MCF 10A (cell line): ENCODE measurements at regions not wholly inside any gene's neighbourhood (a gene's known extent, or its start where the extent isn't known, plus 50 kb on each side); places are given as distances from the start of the nearest gene placed in this dataset.

Experiments
- BruUV-seq: library from RNA; stranded (reverse); fragments of 400-500 nt; replicated peaks from 2 replicates; lab custom pipeline; 2021; lab: Mats Ljungman, UMichigan
- CTCF ChIA-PET: fragments of 300-600 bp; sonication (Branson Sonifier 250); formaldehyde crosslinking; extraction: SDS; loops from one replicate; lab custom pipeline; 2021; ENCODE audit warnings: antibody characterized with exemption, inconsistent platforms; lab: Yijun Ruan, JAX
- POLR2A ChIA-PET: fragments of 300-600, 350-650 bp; sonication (Branson Sonifier 250); formaldehyde crosslinking; extraction: SDS; loops from one replicate; lab custom pipeline; 2020; ENCODE audit warnings: antibody characterized with exemption, inconsistent platforms; lab: Yijun Ruan, JAX
- DNase-seq: peaks from one replicate; pipeline ENCODE4 v3.0.0-alpha.2; 2018; ENCODE audit not compliant: unreplicated experiment
- H3K27ac Mint-ChIP-seq: one replicate; pipeline ENCODE4 v1.8.0; 2022; ENCODE audit warnings: mild to moderate bottlenecking, low read depth, mixed read lengths; ENCODE audit not compliant: unreplicated experiment
- H3K27me3 Mint-ChIP-seq: one replicate; pipeline ENCODE4 v1.8.0; 2022; ENCODE audit warnings: mixed read lengths; ENCODE audit not compliant: insufficient read depth, unreplicated experiment
- H3K36me3 Mint-ChIP-seq: one replicate; pipeline ENCODE4 v1.8.0; 2022; ENCODE audit warnings: mild to moderate bottlenecking, moderate library complexity, mixed read lengths; ENCODE audit not compliant: insufficient read depth, unreplicated experiment
- H3K4me1 Mint-ChIP-seq: one replicate; pipeline ENCODE4 v1.8.0; 2022; ENCODE audit warnings: mixed read lengths; ENCODE audit not compliant: insufficient read depth, unreplicated experiment
- H3K4me3 Mint-ChIP-seq: one replicate; pipeline ENCODE4 v1.8.0; 2022; ENCODE audit warnings: mild to moderate bottlenecking, moderate library complexity, mixed read lengths; ENCODE audit not compliant: unreplicated experiment
- H3K9me3 Mint-ChIP-seq: one replicate; pipeline ENCODE4 v1.8.0; 2022; ENCODE audit warnings: mixed read lengths; ENCODE audit not compliant: unreplicated experiment
- CTCF ChIP-seq: fragments of 200-600 bp; IDR thresholded peaks from one replicate; pipeline ENCODE4 v1.8.0; 2022; ENCODE audit warnings: antibody characterized with exemption, mild to moderate bottlenecking; ENCODE audit not compliant: unreplicated experiment
- intact Hi-C: fragments of 100-400 bp; cut with micrococcal nuclease; formaldehyde crosslinking; loops from 2 replicates; pipeline ENCODE4 v1.14.1; 2022

GRCh38 chr11:104523611-104524010, 359.7 kb upstream of the PDGFD start:
- Mint-ChIP-seq H3K36me3 (no peaks in the 10 kb centered on the region), H3K4me3 (no peak overlapping the region), H3K27me3 (no peaks in the 10 kb centered on the region), H3K27ac (no peak overlapping the region), H3K4me1 (no peaks in the 10 kb centered on the region), H3K9me3 (no peaks in the 10 kb centered on the region)
- no TSS peak for BruUV-seq
- intact Hi-C loops = no loop called here
- no peak for TF ChIP-seq CTCF
- POLR2A ChIA-PET = no interaction called here
- no peak for DNase-seq
- CTCF ChIA-PET = no interaction called here

- Mint-ChIP-seq H3K27ac (no peak overlapping the region), H3K4me3 (no peak overlapping the region), H3K36me3 (no peaks in the 10 kb centered on the region), H3K4me1 (no peaks in the 10 kb centered on the region), H3K27me3 (no peaks in the 10 kb centered on the region), H3K9me3 (no peaks in the 10 kb centered on the region)
- no TSS peak for BruUV-seq
- CTCF ChIA-PET = interaction anchor here (1.3 kb wide), 1 partner anchor 10 kb away, joined by 5 read pairs; no protein-coding TSS in a partner anchor
- TF ChIP-seq CTCF = no peak
- intact Hi-C loops = no loop called here
- DNase-seq = no peak
- POLR2A ChIA-PET = no interaction called here
Measured at GRCh38 chr11:104522650-104523049, 358.7 kb upstream of the PDGFD start.

- Mint-ChIP-seq H3K4me1 (no peaks in the 10 kb centered on the region), H3K27me3 (no peaks in the 10 kb centered on the region), H3K36me3 (no peaks in the 10 kb centered on the region), H3K9me3 (no peaks in the 10 kb centered on the region), H3K27ac (no peak overlapping the region), H3K4me3 (no peak overlapping the region)
- TF ChIP-seq CTCF = no peak
- BruUV-seq = no TSS peak
- DNase-seq = no peak
- ChIA-PET CTCF (interaction anchor here (0.6 to 1.3 kb wide), 3 partner anchors 8 to 1418 kb away, joined by 3 to 5 read pairs (median 4); no protein-coding TSS in a partner anchor), POLR2A (no interaction called here)
- intact Hi-C loops = no loop called here
Measured at GRCh38 chr11:104522123-104522522, 358.2 kb upstream of the PDGFD start.

GRCh38 chr11:104510169-104510568, 346.2 kb upstream of the PDGFD start:
- CTCF ChIA-PET = no interaction called here
- no peak overlapping the region for H3K27ac Mint-ChIP-seq
- no peaks in the 10 kb centered on the region for H3K9me3 Mint-ChIP-seq
- no TSS peak for BruUV-seq
- no peaks in the 10 kb centered on the region for H3K36me3 Mint-ChIP-seq
- intact Hi-C loops = no loop called here
- no peak overlapping the region for H3K4me3 Mint-ChIP-seq
- no peak for TF ChIP-seq CTCF
- POLR2A ChIA-PET = no interaction called here
- H3K27me3 Mint-ChIP-seq = no peaks in the 10 kb centered on the region
- H3K4me1 Mint-ChIP-seq = no peaks in the 10 kb centered on the region
- no peak for DNase-seq
